GM18517 (cell line): ENCODE measurements at regions not wholly inside any gene's neighbourhood (a gene's known extent, or its start where the extent isn't known, plus 50 kb on each side); places are given as distances from the start of the nearest gene placed in this dataset.

Experiments used
- ATAC-seq: cut with Tn5 transposase; IDR thresholded peaks from one replicate; pipeline ENCODE4 v1.9.1; 2021; ENCODE audit warnings: mild to moderate bottlenecking, moderate library complexity; ENCODE audit not compliant: unreplicated experiment

GRCh38 chr17:12521416-12521815 lies 144.3 kb upstream of the MYOCD start:
- ATAC-seq, result no peak

GRCh38 chr17:12522336-12522735 lies 143.4 kb upstream of the MYOCD start:
- ATAC-seq, result no peak

- no peak for ATAC-seq
These were observed 142.9 kb upstream of the MYOCD start for GRCh38 chr17:12522743-12523183.

- no peak for ATAC-seq
These were observed 142.4 kb upstream of the MYOCD start for GRCh38 chr17:12523244-12523643.

GRCh38 chr17:12528036-12528435 lies 137.7 kb upstream of the MYOCD start:
- ATAC-seq, result no peak

DNA sequence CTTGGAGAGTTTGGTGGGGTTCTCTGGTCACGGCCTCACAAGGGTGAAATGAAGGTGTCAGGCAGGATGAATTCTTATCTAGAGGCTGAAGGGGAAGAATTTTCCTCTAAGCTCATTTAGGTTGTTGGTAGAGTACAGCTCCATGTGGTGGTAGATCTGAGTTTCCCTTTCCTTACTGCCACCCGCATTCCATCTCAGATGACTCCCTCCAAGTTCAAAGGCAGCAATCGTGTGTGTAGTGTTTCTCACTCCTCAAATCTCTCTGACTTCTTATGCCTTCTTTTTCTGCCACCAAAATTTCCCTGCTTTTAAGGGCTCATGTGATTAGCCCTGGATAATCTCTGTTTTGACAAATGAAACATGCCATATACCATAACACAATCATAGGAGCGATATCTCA lies 135.5 kb upstream of the MYOCD start:
- ATAC-seq, result no peak

GRCh38 chr17:12536021-12536420 lies 129.7 kb upstream of the MYOCD start:
- no peak for ATAC-seq

GRCh38 chr17:12536472-12536871 lies 129.2 kb upstream of the MYOCD start:
- ATAC-seq, result no peak

DNA sequence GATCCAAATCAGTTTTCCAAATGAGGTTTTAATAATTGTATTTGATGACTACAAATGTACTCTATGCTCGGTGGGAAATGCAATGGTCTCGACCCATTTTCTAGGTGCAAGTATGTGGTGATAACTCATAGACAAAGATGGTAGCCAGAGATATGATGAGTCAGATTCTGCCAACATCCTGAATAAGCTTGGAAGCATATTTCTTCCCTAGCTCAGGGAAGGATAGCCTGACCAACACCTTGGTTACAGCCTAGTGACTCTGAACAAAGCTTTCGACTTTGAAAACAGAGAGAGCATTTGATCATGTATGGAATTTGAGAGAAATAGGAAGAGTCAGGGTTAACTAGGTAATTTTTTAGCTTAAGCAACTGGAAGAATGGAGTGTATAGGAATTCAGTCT lies 128.3 kb upstream of the MYOCD start:
- no peak for ATAC-seq

- ATAC-seq, result no peak
These were observed 127.7 kb upstream of the MYOCD start for GRCh38 chr17:12538003-12538402.

DNA sequence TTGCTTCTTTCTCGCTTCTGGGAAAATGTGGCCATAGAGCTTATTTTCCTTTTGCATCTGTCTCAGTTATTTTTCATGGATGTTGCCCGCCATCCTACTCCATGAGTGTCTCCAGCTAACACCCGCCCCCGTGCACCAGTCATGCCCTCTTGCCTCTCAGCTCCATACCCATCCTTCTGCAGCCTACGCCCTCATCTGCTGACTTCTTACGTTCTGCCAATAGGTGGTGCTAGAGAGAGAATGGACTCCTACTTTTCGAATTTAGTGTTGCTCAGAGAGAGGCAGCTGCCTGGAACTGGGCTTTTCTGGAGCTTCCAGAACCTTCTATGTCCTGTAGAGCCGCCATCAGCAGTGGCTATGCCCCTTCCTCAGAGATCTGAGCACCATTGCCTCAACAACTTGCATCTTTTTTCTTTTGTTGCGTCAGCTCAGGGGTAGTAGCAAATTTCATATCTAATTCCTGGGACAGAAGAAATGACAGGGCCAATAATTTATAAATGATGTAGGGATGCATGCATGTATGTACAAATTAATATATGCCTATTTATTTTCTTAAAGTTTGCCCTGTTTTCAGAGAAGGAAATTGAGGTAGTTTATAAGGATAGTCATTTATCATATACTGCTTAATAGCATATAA lies 119.7 kb upstream of the MYOCD start:
- peak; percentile 84 for ATAC-seq

DNA sequence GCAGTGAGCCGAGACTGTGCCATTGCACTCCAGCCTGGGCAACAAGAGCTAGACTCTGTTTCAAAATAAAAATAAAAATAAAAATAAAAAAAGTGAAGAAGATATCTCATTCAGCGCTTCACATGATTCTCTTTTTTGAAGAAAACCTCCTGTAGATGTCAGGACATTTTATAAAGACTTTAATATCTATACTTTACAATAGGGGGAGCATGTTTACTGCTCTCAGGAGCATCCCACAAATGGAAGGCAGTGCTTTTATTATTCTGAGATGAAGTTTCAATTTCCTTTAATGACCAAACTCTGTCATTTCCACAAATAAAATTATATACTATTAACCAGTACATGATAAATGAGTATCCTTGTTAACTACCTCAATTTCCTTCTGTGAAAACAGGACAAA lies 118.7 kb upstream of the MYOCD start:
- ATAC-seq, result no peak

- no peak for ATAC-seq
These were observed 117.9 kb upstream of the MYOCD start for GRCh38 chr17:12547831-12548230.

- no peak for ATAC-seq
These were observed 117.1 kb upstream of the MYOCD start for GRCh38 chr17:12548558-12548957.

DNA sequence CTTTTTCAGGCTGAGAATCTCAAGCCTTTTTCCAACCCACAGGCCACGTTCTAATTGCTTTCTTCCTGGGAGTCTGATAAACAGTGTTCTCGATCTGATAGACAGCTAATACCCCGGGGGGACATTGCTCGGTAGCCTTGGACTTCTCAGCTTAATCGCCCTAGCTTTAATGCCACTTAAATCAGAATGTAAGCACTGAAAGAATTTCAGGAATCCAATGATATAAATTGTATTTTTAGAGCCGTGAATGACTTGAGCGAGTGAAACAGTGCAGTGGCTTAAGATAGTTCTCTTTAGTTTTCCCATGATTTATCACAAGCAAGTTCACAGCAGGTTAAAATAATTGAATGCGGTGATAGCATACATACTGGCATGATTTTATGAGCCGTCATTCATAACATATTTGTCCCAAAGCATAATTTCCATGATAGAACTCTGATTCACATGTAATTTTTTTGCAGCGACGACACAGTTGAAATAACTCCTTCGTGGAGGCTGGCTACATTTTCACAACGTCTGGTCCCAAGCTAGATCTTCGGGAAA lies 116.1 kb upstream of the MYOCD start:
- no peak for ATAC-seq

DNA sequence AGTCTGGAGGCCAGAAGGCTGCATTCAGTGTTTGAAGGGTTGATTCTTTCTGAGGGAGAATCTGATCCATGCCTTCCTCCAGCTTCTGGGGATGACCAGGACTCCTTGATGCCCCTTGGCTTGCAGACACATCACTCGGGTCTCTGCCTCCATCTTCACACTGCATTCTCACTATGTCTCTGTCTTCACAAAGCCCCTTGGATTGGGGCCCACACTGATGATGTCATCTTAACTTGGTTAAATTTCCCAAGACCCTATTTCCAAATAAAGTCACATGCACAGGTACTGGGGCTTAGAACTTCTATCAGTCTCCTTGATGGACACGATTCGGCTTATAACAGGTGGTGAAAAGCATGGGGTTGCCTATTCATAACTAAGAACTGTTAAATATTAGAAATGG lies 112.1 kb upstream of the MYOCD start:
- no peak for ATAC-seq

DNA sequence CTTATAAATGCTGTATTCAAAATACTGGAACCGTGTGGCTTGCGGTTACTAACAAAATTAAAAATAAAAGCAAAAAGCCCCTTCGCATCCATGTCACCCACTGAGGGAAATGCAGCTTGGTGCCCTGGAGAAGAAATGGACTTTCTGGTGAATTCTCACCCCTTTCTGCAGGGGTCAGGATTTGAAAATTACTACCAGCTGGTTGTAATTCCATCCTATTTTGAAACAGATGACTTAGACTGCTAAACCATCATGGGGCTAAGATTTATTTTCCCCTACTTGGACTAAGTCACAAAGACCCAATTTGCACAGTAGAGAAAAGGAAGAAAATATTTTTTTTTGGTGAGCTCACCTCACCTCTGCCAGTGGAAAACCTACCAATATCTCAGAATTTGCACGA lies 111.4 kb upstream of the MYOCD start:
- no peak for ATAC-seq

DNA sequence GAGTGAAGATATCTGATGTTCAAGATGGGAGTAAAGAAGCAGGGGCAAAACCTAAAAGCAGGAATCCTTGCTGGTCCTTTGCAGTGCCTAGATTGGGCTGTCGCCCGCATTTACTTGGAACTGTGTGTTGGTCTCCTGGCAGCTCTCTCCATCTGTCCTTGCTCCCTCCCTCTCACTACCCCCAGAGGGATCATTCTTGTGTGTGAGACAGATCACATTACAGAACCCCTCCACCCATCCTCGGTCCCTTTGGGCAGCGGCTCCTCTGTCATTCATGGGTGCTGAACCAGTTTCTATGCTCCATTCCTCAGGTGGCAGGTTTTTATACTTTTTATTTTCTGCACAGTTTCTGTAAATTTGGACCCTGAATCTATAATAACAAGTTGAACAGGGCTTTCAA lies 99.4 kb upstream of the MYOCD start:
- no peak for ATAC-seq

GRCh38 chr17:12567077-12568053 lies 98.3 kb upstream of the MYOCD start:
- ATAC-seq, result no peak

GRCh38 chr17:12568358-12569251 lies 97.1 kb upstream of the MYOCD start:
- no peak for ATAC-seq

- ATAC-seq, result no peak
These were observed 94.1 kb upstream of the MYOCD start for GRCh38 chr17:12571606-12572005.
